OCI-LY7 (cell line): ENCODE measurements at regions not wholly inside any gene's neighbourhood (a gene's known extent, or its start where the extent isn't known, plus 50 kb on each side); places are given as distances from the start of the nearest gene placed in this dataset.

Experiments
- BruUV-seq: library from RNA; stranded (reverse); fragments of 400-500 nt; replicated peaks from 2 replicates; lab custom pipeline; 2021; lab: Mats Ljungman, UMichigan
- CTCF ChIA-PET: fragments of 300-600 bp; sonication (Branson Sonifier 250); formaldehyde crosslinking; loops from one replicate; lab custom pipeline; 2022; ENCODE audit warnings: antibody characterized with exemption; ENCODE audit not compliant: unreplicated experiment; lab: Charles Lee
- POLR2A ChIA-PET: fragments of 300-600 bp; sonication (Branson Sonifier 250); formaldehyde crosslinking; loops from one replicate; lab custom pipeline; 2022; ENCODE audit warnings: antibody characterized with exemption; lab: Charles Lee
- DNase-seq: peaks from one replicate; pipeline ENCODE4 v3.0.0-alpha.2; 2015; ENCODE audit warnings: low spot score
- H2AFZ ChIP-seq: fragments of 200-600 bp; sonication (generic), shearing (Covaris generic); 2 replicates; pipeline ENCODE4 v1.6.1; 2014; ENCODE audit warnings: mild to moderate bottlenecking, antibody characterized with exemption, low read length, moderate library complexity
- H3K27ac ChIP-seq: fragments of 200-600 bp; sonication (generic); 2 replicates; pipeline ENCODE4 v1.5.1; 2014; ENCODE audit warnings: mixed run types, low read depth, mild to moderate bottlenecking, moderate library complexity, low read length, inconsistent platforms; ENCODE audit not compliant: poor library complexity, severe bottlenecking
- H3K36me3 ChIP-seq: fragments of 200-600 bp; sonication (generic); 2 replicates; pipeline ENCODE4 v1.6.1; 2014; ENCODE audit warnings: mild to moderate bottlenecking, antibody characterized with exemption, low read length, moderate library complexity, mixed read lengths; ENCODE audit not compliant: insufficient read depth
- H3K4me1 ChIP-seq: fragments of 200-600 bp; sonication (generic); 2 replicates; pipeline ENCODE4 v1.5.1; 2014; ENCODE audit warnings: mild to moderate bottlenecking, low read length; ENCODE audit not compliant: insufficient read depth, poor library complexity, severe bottlenecking
- H3K4me2 ChIP-seq: fragments of 200-600 bp; sonication (generic); 2 replicates; pipeline ENCODE4 v1.6.1; 2014; ENCODE audit warnings: mild to moderate bottlenecking, low read length
- H3K4me3 ChIP-seq: fragments of 200-600 bp; sonication (generic); 2 replicates; pipeline ENCODE4 v1.5.1; 2014; ENCODE audit warnings: mild to moderate bottlenecking, low read depth, low read length; ENCODE audit not compliant: poor library complexity, severe bottlenecking
- H3K79me2 ChIP-seq: fragments of 200-600 bp; sonication (generic); 2 replicates; pipeline ENCODE4 v1.6.1; 2016; ENCODE audit warnings: low read depth, mild to moderate bottlenecking, low read length, moderate library complexity, mixed read lengths; ENCODE audit not compliant: insufficient read depth
- H3K9me2 ChIP-seq: fragments of 200-600 bp; sonication (generic); 2 replicates; pipeline ENCODE4 v1.6.1; 2016; ENCODE audit warnings: mild to moderate bottlenecking, low read length, mixed read lengths; ENCODE audit not compliant: insufficient read depth
- H3K9me3 ChIP-seq: fragments of 200-600 bp; sonication (generic); 2 replicates; pipeline ENCODE4 v1.6.1; 2014; ENCODE audit warnings: mild to moderate bottlenecking, mixed run types, low read length, mixed read lengths
- H4K20me1 ChIP-seq: fragments of 200-600 bp; sonication (generic); 2 replicates; pipeline ENCODE4 v1.6.1; 2014; ENCODE audit warnings: mild to moderate bottlenecking, antibody characterized with exemption, low read length, moderate library complexity, mixed read lengths; ENCODE audit not compliant: insufficient read depth
- CTCF ChIP-seq: fragments of 200-600 bp; sonication (generic); conservative IDR thresholded peaks from 2 replicates; pipeline ENCODE4 v1.5.1; 2014; ENCODE audit warnings: mild to moderate bottlenecking, antibody characterized with exemption, low read length, moderate library complexity, mixed read lengths
- EZH2phosphoT487 ChIP-seq: fragments of 200-600 bp; sonication (generic); IDR thresholded peaks from 2 replicates; pipeline ENCODE4 v1.6.1; 2018; ENCODE audit warnings: low read depth, borderline replicate concordance, mild to moderate bottlenecking, mixed run types, antibody characterized with exemption, low read length, moderate library complexity, mixed read lengths
- intact Hi-C: fragments of 100-400 bp; cut with micrococcal nuclease; formaldehyde crosslinking; loops from one replicate; pipeline ENCODE4 v1.10.0; 2022; ENCODE audit not compliant: unreplicated experiment

GRCh38 chr1:18553388-18553787 lies 72.7 kb downstream of the KLHDC7A start:
- Histone ChIP-seq H3K9me3 (no peaks in the 10 kb centered on the region), H3K4me2 (no peak overlapping the region), H4K20me1 (no peaks in the 10 kb centered on the region), H3K9me2 (no peaks in the 10 kb centered on the region), H2AFZ (no peak overlapping the region), H3K79me2 (no peaks in the 10 kb centered on the region), H3K4me3 (no peak overlapping the region), H3K4me1 (peaks cover 6% of the 10 kb centered on the region), H3K36me3 (no peaks in the 10 kb centered on the region), H3K27ac (no peak overlapping the region)
- intact Hi-C loops, result no loop called here
- POLR2A ChIA-PET, result no interaction called here
- no peak for DNase-seq
- TF ChIP-seq CTCF (no peak), EZH2phosphoT487 (no peak)
- CTCF ChIA-PET, result no interaction called here
- no TSS peak for BruUV-seq

- no peaks in the 10 kb centered on the region for H4K20me1 ChIP-seq
- H3K4me1 ChIP-seq, result peaks cover 6% of the 10 kb centered on the region
- no peak overlapping the region for H2AFZ ChIP-seq
- no peak overlapping the region for H3K4me2 ChIP-seq
- no peaks in the 10 kb centered on the region for H3K9me2 ChIP-seq
- intact Hi-C loops, result no loop called here
- no peaks in the 10 kb centered on the region for H3K9me3 ChIP-seq
- ChIA-PET CTCF (no interaction called here), POLR2A (no interaction called here)
- DNase-seq, result no peak
- BruUV-seq, result no TSS peak
- TF ChIP-seq EZH2phosphoT487 (no peak), CTCF (no peak)
- no peak overlapping the region for H3K4me3 ChIP-seq
- no peaks in the 10 kb centered on the region for H3K36me3 ChIP-seq
- no peaks in the 10 kb centered on the region for H3K79me2 ChIP-seq
- no peak overlapping the region for H3K27ac ChIP-seq
Measured at GRCh38 chr1:18554099-18554498, 73.4 kb downstream of the KLHDC7A start.

GRCh38 chr1:18554597-18554996 lies 73.9 kb downstream of the KLHDC7A start:
- H3K4me1 ChIP-seq, result peaks cover 6% of the 10 kb centered on the region
- TF ChIP-seq CTCF, result no peak
- CTCF ChIA-PET, result no interaction called here

More at GRCh38 chr1:18554597-18554996, 73.9 kb downstream of the KLHDC7A start:
- no peak overlapping the region for H3K4me2 ChIP-seq
- H3K4me3 ChIP-seq, result no peak overlapping the region
- BruUV-seq, result no TSS peak
- H3K9me3 ChIP-seq, result no peaks in the 10 kb centered on the region
- H4K20me1 ChIP-seq, result no peaks in the 10 kb centered on the region
- POLR2A ChIA-PET, result no interaction called here
- no peaks in the 10 kb centered on the region for H3K9me2 ChIP-seq
- no peak for DNase-seq
- intact Hi-C loops, result no loop called here
- no peaks in the 10 kb centered on the region for H3K36me3 ChIP-seq
- no peak overlapping the region for H2AFZ ChIP-seq
- no peaks in the 10 kb centered on the region for H3K79me2 ChIP-seq
- H3K27ac ChIP-seq, result no peak overlapping the region
